ENCODE measurements at regions not wholly inside any gene's neighbourhood (a gene's known extent, or its start where the extent isn't known, plus 50 kb on each side); places are given as distances from the start of the nearest gene placed in this dataset.
"Not testable (repeated sequence)": the region's sequence is repeated elsewhere in the genome, so short reads cannot be mapped to it uniquely, and the experiment has no call there.

GRCh38 chr13:71382285-71382684, 484.7 kb downstream of the DACH1 start:
- no peak for DNase-seq

DNA sequence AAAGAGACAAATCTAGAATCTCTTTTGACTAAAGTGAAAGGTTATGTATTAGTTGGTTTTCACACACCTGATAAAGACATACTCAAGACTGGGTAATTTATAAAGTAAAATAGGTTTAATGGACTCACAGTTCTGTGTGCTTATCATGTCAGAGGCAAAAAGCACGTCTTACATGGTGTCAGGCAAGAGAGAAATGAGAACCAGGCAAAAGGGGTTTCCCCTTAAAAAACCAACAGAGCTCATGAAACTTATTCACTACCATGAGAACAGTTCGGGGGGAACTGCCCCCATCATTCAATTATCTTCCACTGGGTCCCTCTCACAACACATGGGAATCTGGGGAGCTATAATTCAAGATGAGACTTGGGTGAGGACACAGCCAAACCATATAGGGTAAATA, 486.8 kb downstream of the DACH1 start:
- DNase-seq: no peak

- no peak for DNase-seq
Measured at GRCh38 chr13:71378961-71379905, 487.8 kb downstream of the DACH1 start.

- DNase-seq: no peak
Measured at GRCh38 chr13:71374471-71375049, 492.4 kb downstream of the DACH1 start.

DNA sequence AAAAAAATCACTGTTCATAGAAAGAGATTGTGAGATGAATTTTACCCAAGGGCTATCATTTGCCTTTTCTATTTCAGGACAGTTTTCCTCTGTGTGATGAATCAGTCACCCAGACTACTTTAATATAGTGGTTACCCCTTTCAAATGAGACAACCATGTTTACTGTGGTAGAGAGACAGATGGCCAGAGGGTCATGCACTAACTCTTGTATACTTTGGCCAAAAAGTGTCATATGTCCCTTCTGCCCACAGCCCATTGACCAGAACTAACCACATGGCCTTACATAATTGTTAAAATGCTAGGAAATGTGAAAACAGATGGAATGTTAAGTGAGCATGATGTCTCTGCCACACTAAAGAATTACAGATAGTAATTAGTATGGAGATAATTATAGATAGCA, 498.7 kb downstream of the DACH1 start:
- no peak for DNase-seq

DNA sequence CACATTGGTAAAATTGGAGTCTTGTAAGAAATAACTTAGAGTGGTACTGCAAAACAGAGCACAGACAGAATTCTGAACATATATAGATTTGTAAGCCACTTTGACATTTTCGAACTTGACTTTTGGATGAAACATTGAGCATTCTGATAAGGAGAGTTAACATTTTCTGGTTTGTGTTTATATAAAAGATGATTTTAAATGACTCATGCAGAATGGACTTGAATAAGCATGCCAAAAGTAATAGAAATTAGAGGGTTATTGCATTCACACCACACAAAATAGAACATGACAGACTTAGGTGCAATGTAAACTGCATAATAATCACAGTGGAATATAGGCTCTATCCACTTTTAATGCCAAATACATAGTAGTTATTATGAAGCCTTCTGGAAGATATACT, 507.0 kb downstream of the DACH1 start:
- no peak for DNase-seq

GRCh38 chr13:71359641-71360040, 507.4 kb downstream of the DACH1 start:
- no peak for DNase-seq

DNA sequence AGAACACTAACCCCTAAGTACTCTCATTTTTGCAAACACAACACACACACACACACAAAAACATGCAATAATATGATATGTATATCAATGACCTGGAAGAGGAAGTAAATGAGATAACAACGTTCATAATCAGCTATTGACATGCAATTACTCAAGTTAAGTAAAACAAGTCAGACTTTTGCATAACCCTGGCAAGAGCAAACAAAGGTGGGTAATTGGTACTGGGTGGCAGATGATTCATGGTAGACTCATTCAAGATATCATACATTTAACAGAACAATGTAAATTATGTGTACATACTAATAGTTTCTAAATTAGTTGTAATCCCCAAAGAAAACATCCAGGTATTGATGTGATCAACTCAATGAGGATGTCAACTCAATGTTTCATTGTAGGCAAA, 508.8 kb downstream of the DACH1 start:
- no peak for DNase-seq

DNA sequence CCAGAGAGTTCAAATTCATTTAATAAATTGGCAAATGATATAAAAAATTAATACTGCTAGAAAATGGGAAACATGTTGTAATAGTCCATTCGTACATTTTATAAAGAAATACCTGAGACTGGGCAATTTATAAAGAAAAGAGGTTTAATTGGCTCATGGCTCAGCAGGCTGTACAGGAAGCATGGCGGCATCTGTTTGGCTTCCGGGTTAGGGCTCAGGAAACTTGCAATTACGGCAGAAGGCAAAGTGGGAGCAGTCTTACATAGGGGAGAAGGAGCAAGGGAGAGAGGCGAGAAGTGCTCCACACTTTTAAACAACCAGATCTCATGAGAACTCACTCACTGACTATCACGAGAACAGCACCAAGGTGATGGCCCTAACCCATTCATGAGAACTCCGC, 512.0 kb downstream of the DACH1 start:
- DNase-seq: no peak

GRCh38 chr13:71350886-71351285, 516.1 kb downstream of the DACH1 start:
- DNase-seq: no peak

GRCh38 chr13:71345856-71346255, 521.1 kb downstream of the DACH1 start:
- DNase-seq: not testable (repeated sequence)

- no peak for DNase-seq
Measured at GRCh38 chr13:71339736-71340135, 527.3 kb downstream of the DACH1 start.

- DNase-seq: no peak
Measured at GRCh38 chr13:71339005-71339404, 528.0 kb downstream of the DACH1 start.

DNA sequence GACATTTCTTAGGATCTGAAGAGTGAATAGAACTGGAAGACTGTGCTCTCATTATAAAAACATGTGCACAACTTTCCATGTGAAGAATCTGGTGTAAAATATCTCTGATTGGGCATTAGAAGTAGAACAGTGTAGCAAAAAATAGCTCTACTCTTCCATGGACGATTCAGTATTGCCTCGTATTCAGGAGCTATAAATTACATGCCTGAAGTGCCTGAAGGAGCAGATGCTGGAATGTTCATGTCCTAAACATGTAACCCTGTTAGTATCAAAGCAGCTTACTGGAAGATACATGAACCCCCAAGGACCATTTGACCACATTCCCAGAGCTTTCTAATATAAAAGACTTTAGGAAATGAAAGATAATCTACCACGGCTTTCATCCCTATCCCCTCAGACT, 528.9 kb downstream of the DACH1 start:
- DNase-seq: no peak

DNA sequence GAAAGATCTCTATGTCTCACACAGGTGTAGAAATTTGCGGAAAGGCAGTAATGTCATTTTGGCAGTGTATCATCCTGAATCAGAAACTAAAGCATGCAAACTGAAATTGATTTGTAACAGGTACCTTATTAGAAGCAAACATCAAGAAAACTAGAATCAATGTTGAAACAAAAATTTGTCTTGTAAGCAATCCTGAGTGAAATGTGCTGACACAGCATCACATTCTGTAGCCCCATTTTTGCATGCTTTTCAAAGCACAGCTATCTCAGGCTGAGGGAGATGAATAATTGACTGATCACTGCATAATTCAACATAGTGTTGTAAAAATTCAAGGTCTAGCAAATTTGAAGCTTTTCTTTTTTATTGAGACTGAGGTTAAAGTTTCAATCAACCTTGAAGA, 539.7 kb downstream of the DACH1 start:
- DNase-seq: no peak

- DNase-seq: no peak
Measured at GRCh38 chr13:71325556-71325955, 541.4 kb downstream of the DACH1 start.

DNA sequence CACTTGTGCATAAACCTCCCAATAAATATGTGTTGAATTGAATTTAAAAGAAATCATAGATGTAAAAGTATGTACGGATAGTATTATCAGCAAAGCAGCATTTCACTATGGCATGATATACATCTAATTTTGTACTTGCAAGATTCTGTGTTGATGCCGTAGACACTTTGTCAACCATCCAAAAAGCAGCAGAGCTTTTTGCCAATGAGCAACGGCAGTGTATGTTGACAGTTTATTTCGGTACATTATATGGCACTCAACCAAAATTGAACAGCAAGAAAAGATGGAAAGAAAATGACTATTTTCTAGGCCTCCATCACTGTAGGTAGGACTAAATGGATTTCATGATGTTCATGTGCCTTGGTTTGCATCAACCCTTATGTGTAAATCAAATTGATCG, 543.7 kb downstream of the DACH1 start:
- no peak for DNase-seq

DNA sequence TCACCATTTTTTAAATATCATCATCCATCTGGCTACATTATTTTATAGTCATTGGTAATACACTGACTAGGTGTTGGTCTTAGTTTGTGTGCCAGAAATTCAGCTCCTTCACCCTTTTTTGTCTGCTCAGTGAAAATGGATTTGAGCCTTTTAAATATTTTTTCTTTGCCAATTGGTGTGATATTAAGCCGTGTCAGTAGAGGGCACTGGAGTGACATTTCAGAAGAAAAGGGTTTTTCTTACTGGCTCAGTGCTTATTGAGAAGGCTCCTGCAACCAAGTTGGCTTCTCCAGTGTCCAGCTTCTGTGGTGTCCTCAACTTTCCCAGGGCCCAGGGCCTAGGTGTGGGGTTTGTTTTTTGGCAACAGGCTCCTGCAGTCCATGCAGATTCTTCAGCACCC, 546.6 kb downstream of the DACH1 start:
- DNase-seq: peak in 1 of 2 experiments; percentile 18

GRCh38 chr13:71316792-71317363, 550.1 kb downstream of the DACH1 start:
- peak in 1 of 2 experiments; percentile 22 for DNase-seq

GRCh38 chr13:71312923-71313322, 554.1 kb downstream of the DACH1 start:
- no peak for DNase-seq

GRCh38 chr13:71309905-71310304, 557.1 kb downstream of the DACH1 start:
- DNase-seq: no peak

- DNase-seq: no peak
Measured at GRCh38 chr13:71306821-71307220, 560.2 kb downstream of the DACH1 start.

GRCh38 chr13:71304861-71305260, 562.1 kb downstream of the DACH1 start:
- DNase-seq: no peak

GRCh38 chr13:71303144-71303543, 563.9 kb downstream of the DACH1 start:
- no peak for DNase-seq
